Loucy (cell line): ENCODE measurements at regions not wholly inside any gene's neighbourhood (a gene's known extent, or its start where the extent isn't known, plus 50 kb on each side); places are given as distances from the start of the nearest gene placed in this dataset.

Source experiments
- H2AFZ ChIP-seq: fragments of 200-600 bp; sonication (generic); 2 replicates; pipeline ENCODE4 v1.6.0; 2016; ENCODE audit warnings: antibody characterized with exemption, mild to moderate bottlenecking, low read length, moderate library complexity
- H3F3A ChIP-seq: fragments of 200-600 bp; 2 replicates; pipeline ENCODE4 v1.6.0; 2016; ENCODE audit warnings: antibody characterized with exemption, low read depth, mild to moderate bottlenecking
- H3K27me3 ChIP-seq: fragments of 200-600 bp; sonication (generic); 2 replicates; pipeline ENCODE4 v1.6.1; 2014; ENCODE audit warnings: low read length, mild to moderate bottlenecking; ENCODE audit not compliant: insufficient read depth, poor library complexity, severe bottlenecking
- H3K36me3 ChIP-seq: fragments of 200-600 bp; sonication (generic); 2 replicates; pipeline ENCODE4 v1.6.1; 2016; ENCODE audit warnings: low read length; ENCODE audit not compliant: insufficient read depth
- H3K4me1 ChIP-seq: fragments of 200-600 bp; sonication (generic); 2 replicates; pipeline ENCODE4 v1.5.1; 2014; ENCODE audit warnings: low read length, mild to moderate bottlenecking; ENCODE audit not compliant: insufficient read depth, poor library complexity, severe bottlenecking
- H3K4me2 ChIP-seq: fragments of 200-600 bp; sonication (generic); 2 replicates; pipeline ENCODE4 v1.6.0; 2014; ENCODE audit warnings: antibody characterized with exemption, low read length, low read depth, mild to moderate bottlenecking; ENCODE audit not compliant: poor library complexity, severe bottlenecking
- H3K4me3 ChIP-seq: fragments of 200-600 bp; sonication (generic); 2 replicates; pipeline ENCODE4 v1.5.1; 2014; ENCODE audit warnings: low read length, mild to moderate bottlenecking, mixed read lengths; ENCODE audit not compliant: poor library complexity, severe bottlenecking
- H3K79me2 ChIP-seq: fragments of 200-600 bp; sonication (generic); 2 replicates; pipeline ENCODE4 v1.6.1; 2014; ENCODE audit warnings: low read length; ENCODE audit not compliant: insufficient read depth
- H3K9ac ChIP-seq: fragments of 200-600 bp; sonication (generic); 2 replicates; pipeline ENCODE4 v1.6.0; 2014; ENCODE audit warnings: mild to moderate bottlenecking, low read depth, low read length, moderate library complexity; ENCODE audit not compliant: poor library complexity, severe bottlenecking
- H3K9me2 ChIP-seq: fragments of 200-600 bp; sonication (generic); replicated peaks from 2 replicates; pipeline ENCODE4 v1.6.1; 2016; ENCODE audit warnings: low read depth, low read length, mixed read lengths
- H3K9me3 ChIP-seq: fragments of 200-600 bp; sonication (generic); 2 replicates; pipeline ENCODE4 v1.6.1; 2014; ENCODE audit warnings: mild to moderate bottlenecking, antibody characterized with exemption, low read length, low read depth; ENCODE audit not compliant: insufficient read depth
- H4K20me1 ChIP-seq: fragments of 200-600 bp; sonication (generic); 2 replicates; pipeline ENCODE4 v1.6.0; 2014; ENCODE audit warnings: antibody characterized with exemption, low read length, mild to moderate bottlenecking; ENCODE audit not compliant: insufficient read depth, poor library complexity, severe bottlenecking
- EZH2phosphoT487 ChIP-seq: fragments of 200-600 bp; IDR thresholded peaks from 2 replicates; pipeline ENCODE4 v1.6.1; 2018; ENCODE audit warnings: antibody characterized with exemption, mild to moderate bottlenecking, moderate library complexity, borderline replicate concordance
- TF ChIP-seq, protein P1 (sequence below): fragments of 200-600 bp; sonication (generic); conservative IDR thresholded peaks from 2 replicates; pipeline ENCODE4 v1.5.1; 2014; ENCODE audit warnings: mild to moderate bottlenecking, antibody characterized with exemption, low read length

DNA sequence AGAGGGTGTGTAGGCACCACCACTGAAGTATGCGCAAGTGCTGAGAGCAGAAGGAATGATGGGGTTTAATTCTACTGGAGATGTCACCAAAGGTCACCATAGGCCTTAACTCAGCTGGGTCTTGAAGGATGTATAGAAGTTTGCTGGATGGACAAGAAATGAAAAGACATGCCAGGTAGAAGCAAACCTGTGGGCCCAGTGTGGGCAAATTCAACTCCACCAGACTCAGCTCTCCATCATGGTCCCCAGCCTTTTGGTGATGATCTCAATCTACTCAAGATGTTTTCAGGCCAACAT lies 124.5 kb downstream of the SNX5 start:
- H3K4me1 ChIP-seq = peaks cover 8% of the 10 kb centered on the region
- H3K79me2 ChIP-seq = no peaks in the 10 kb centered on the region
- no peak for TF ChIP-seq EZH2phosphoT487
- TF ChIP-seq, protein P1, sequence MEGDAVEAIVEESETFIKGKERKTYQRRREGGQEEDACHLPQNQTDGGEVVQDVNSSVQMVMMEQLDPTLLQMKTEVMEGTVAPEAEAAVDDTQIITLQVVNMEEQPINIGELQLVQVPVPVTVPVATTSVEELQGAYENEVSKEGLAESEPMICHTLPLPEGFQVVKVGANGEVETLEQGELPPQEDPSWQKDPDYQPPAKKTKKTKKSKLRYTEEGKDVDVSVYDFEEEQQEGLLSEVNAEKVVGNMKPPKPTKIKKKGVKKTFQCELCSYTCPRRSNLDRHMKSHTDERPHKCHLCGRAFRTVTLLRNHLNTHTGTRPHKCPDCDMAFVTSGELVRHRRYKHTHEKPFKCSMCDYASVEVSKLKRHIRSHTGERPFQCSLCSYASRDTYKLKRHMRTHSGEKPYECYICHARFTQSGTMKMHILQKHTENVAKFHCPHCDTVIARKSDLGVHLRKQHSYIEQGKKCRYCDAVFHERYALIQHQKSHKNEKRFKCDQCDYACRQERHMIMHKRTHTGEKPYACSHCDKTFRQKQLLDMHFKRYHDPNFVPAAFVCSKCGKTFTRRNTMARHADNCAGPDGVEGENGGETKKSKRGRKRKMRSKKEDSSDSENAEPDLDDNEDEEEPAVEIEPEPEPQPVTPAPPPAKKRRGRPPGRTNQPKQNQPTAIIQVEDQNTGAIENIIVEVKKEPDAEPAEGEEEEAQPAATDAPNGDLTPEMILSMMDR = no peak
- H3K36me3 ChIP-seq = no peaks in the 10 kb centered on the region
- no peak overlapping the region for H2AFZ ChIP-seq
- no peaks in the 10 kb centered on the region for H3K9me3 ChIP-seq
- H3K9ac ChIP-seq = no peak overlapping the region
- no peaks in the 10 kb centered on the region for H4K20me1 ChIP-seq
- no peaks in the 10 kb centered on the region for H3K27me3 ChIP-seq
- no peak overlapping the region for H3K4me2 ChIP-seq
- H3K9me2 ChIP-seq = no peaks in the 10 kb centered on the region
- no peak overlapping the region for H3K4me3 ChIP-seq
- H3F3A ChIP-seq = no peaks in the 10 kb centered on the region

DNA sequence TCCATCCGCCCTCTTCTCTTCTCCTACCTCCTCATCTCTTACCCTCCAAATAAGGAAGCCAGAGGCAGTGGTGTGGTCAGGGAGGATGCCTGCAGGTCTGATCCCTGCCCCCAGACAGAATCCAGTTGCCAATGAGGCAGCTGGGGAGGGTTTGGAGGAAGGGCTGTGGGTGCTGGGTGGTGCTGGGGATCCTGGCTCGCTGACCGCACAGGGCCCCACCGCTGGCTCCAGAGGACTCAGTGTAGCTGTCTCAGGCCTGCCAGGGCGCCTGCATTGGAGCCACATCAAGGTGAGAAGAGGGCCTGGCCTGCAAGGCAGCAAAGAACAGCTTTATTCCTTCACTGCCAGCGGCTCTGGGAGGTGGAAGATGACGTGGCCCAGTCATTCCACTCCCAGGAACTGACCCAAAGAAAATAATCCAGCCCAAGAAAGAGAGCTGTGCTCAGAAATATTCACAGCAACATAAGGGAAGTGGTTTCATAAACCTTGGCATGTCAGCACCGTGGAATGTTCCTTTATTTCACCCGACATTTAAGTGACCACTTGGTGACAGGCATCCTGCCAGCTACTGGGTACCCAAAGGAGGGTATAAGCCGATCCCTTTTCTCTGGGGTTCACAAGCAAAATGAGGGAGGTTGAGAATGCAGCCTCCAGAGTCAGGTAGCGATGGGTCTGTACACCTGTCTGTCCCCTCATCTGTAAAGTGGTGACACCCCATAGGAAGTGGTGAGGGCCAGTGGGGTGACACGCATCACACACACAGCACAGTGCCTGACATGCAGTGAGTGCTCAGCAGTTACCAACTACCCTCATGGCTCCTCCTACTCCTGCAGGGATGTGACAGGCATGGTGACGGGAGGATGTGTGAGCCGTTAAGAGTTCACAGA lies 125.1 kb downstream of the SNX5 start:
- no peaks in the 10 kb centered on the region for H4K20me1 ChIP-seq
- H2AFZ ChIP-seq = no peak overlapping the region
- H3K9ac ChIP-seq = no peak overlapping the region
- no peak overlapping the region for H3K4me3 ChIP-seq
- H3K4me2 ChIP-seq = no peak overlapping the region
- no peak for TF ChIP-seq EZH2phosphoT487
- TF ChIP-seq, protein P1 = no peak
- no peaks in the 10 kb centered on the region for H3K9me2 ChIP-seq
- H3K27me3 ChIP-seq = no peaks in the 10 kb centered on the region
- peaks cover 8% of the 10 kb centered on the region for H3K4me1 ChIP-seq
- H3K36me3 ChIP-seq = no peaks in the 10 kb centered on the region
- H3K9me3 ChIP-seq = no peaks in the 10 kb centered on the region
- no peaks in the 10 kb centered on the region for H3F3A ChIP-seq
- no peaks in the 10 kb centered on the region for H3K79me2 ChIP-seq

DNA sequence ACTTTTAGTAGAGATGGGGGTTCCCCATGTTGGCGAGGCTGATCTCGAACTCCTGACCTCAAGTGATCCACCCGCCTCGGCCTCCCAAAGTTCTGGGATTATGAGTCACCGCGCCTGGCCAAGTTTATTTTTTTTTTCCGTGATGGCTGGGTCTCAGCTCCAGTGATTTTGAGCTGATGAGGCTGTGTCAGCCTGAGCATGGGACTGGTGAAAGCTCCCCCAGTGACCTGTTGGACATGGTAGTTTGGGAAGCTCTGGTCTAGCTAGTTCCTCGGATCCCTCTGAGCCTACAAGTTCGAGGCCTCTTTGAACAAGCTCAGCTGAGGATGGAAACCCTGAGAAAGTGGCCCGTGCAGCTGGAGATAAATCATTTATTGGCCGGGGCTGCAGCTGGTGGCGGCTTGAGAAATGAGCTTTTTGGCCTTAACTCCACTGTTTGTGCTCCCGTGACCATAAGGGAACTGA lies 126.8 kb downstream of the SNX5 start:
- Histone ChIP-seq H3K9me3 (no peaks in the 10 kb centered on the region), H4K20me1 (no peaks in the 10 kb centered on the region), H3K36me3 (no peaks in the 10 kb centered on the region), H3K4me2 (no peak overlapping the region), H3K9ac (no peak overlapping the region), H2AFZ (no peak overlapping the region), H3K79me2 (no peaks in the 10 kb centered on the region), H3K27me3 (no peaks in the 10 kb centered on the region), H3F3A (no peaks in the 10 kb centered on the region), H3K4me3 (no peak overlapping the region), H3K9me2 (no peaks in the 10 kb centered on the region), H3K4me1 (peaks cover 8% of the 10 kb centered on the region)
- no peak for TF ChIP-seq EZH2phosphoT487
- TF ChIP-seq, protein P1 = no peak
